GM18870 (cell line): ENCODE measurements at regions not wholly inside any gene's neighbourhood (a gene's known extent, or its start where the extent isn't known, plus 50 kb on each side); places are given as distances from the start of the nearest gene placed in this dataset.
"Not testable (repeated sequence)": the region's sequence is repeated elsewhere in the genome, so short reads cannot be mapped to it uniquely, and the experiment has no call there.

Experiments used
- ATAC-seq: cut with Tn5 transposase; IDR thresholded peaks from one replicate; pipeline ENCODE4 v1.9.1; 2021; ENCODE audit warnings: moderate library complexity; ENCODE audit not compliant: unreplicated experiment

GRCh38 chr12:28973491-28973890 lies 175.6 kb upstream of the FAR2 start:
- ATAC-seq = no peak

GRCh38 chr12:28974166-28974565 lies 174.9 kb upstream of the FAR2 start:
- no peak for ATAC-seq

DNA sequence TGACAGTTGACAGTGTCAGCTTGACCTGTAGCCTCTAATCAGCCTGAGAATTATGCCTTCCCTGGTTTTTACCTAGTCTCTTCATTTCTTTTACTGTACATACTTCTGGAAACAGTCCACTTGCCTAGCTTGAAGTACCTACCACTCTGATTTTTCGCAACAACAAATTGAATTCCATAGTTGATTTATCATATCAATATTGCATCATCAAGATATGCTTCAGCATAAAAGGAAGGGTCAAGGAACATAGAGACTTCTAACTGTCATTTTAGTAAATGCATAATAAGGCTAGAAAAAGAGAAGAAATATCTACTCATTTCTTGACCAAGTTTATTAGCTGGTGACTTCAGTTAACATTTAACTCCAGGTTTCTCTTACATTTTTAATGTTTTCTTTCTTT lies 174.2 kb upstream of the FAR2 start:
- no peak for ATAC-seq

DNA sequence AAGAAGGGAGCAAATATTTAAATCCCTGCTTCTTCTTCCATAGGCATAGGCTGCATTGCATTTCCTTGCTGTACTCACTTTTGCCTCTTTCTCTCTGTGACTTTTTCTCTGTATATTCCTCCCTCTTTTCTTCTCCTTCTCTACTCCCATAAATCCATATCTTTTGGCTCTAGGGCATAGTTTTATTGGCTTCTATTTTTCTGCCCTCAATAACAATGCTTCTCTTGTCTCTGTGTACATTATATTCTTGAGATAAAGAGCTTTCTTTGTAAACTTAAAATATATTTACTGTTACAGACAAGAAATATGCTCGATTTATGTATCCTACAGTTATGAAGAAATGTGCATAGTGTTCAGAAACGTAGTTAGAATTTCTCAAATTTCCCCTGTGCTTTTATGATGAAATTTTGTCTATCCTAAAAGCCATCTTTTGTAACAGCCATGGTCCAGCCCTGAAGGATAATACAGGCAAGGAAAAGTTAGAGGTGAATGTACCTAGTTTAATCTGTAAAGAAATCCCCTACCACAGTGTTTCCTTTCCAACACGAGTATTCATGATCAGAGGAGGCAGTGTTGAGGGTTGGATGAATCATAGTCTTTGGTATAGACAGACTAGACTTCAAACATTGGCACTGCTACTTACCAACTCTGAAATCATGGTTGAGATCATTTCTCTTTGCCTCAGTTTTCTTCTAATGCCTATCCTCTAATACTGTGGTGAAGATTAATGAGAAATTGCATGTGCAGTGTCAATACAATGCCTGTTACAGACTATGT lies 173.3 kb upstream of the FAR2 start:
- ATAC-seq = no peak

DNA sequence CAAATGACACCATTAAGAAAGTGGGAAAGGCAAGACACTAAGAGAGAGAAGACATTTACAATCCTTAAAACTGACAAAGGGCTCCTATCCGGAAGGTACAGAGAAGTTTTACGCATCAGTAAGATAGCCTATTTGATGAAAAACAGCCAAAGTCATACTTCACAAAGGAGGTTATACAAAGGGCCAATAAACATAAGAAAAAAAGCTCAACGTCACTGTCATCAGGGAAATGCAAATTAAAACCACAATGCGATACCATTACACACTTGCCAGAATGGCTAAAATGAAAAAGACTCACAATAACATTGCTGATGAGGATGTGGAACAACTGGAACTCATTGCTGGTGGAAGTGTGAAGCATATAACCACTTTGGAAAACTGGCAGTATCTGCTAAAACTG lies 168.6 kb upstream of the FAR2 start:
- no peak for ATAC-seq

- no peak for ATAC-seq
Measured at GRCh38 chr12:28987538-28988324, 161.3 kb upstream of the FAR2 start.

DNA sequence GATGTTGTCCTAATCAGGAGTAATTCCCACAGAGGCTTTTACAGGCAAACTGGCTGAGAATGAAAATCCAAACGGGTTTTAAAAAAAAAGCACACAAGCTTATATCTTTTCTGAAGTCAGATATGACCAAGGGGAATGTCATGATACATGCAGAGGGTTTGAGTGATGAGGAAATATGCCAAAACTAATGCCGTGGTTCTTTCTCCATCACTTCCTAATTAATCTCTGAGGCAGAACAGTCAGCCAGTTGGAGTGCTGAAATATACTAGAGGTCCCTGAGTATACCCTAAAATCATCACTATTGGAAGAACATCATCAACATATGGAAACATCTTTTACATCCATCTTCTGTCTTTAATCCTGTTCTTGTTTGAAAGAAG lies 160.8 kb upstream of the FAR2 start:
- ATAC-seq = no peak

GRCh38 chr12:28991626-28992025 lies 157.5 kb upstream of the FAR2 start:
- no peak for ATAC-seq

GRCh38 chr12:28993720-28994119 lies 155.4 kb upstream of the FAR2 start:
- ATAC-seq = no peak

DNA sequence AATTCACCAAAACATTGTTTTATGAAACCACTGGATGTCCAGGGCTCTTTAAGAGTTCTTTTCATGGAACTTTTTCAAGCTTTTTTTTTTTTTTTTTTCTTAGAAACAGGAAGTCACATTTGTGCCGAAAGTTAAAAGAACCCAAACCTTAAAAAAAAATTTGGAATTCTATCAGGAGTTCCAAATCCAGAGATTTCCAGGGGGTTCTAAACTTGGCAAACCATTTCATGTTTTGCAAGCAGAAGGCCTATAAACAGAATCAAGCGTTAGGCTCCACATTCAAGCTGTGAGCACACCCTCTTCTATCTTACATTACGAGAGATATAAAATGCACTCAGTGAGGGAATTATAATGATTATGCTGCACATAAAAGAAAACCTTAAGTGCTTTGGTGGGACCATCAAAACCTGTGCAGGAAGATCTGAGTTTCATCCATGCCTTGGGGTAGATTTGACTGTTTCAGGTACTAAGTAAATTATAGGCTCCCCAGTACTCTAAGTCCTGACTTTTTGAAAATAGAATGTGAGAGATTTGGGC lies 154.8 kb upstream of the FAR2 start:
- ATAC-seq = no peak

DNA sequence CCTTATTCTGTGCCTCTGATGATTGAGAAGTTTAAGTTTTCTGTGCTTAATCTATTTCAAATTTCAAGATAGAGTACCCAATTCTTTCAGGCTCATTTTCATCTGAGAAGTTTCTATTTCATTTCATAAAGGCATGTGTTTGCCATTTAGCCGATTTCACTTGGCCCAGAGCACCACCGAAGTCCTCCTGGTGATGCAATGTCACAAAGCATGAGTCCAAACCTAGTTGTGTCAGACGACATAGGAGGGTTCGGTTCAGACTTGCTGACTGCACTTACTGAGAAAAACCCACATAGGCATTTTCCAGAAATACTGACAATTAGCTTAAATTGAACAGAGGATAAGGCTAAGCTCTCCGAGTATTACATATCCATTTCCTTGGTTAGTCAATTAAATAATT lies 152.4 kb upstream of the FAR2 start:
- ATAC-seq = no peak

- ATAC-seq = no peak
Measured at GRCh38 chr12:28998662-28999120, 150.4 kb upstream of the FAR2 start.

GRCh38 chr12:29004066-29004935 lies 144.8 kb upstream of the FAR2 start:
- ATAC-seq = no peak

- no peak for ATAC-seq
Measured at GRCh38 chr12:29004936-29005304, 144.2 kb upstream of the FAR2 start.

DNA sequence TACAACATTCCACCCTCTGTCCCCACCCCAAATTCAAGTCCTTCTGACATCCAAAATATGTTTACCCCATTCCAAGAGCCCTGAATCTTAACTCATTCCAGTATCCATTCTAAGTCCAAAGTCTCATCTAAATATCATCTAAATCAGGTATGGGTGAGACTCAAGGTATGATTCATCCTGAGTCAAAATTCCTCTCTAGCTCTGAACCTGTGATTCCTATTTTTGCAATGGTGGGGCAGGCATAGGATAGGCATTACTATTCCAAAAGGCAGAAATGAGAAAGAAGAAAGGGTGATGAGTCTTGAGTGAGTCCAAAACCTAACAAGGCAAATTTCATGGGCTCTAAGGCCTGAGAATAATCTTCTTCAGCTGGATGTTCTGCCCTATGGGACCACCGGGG lies 140.3 kb upstream of the FAR2 start:
- ATAC-seq = no peak

GRCh38 chr12:29012673-29013072 lies 136.4 kb upstream of the FAR2 start:
- ATAC-seq = peak; percentile 84

DNA sequence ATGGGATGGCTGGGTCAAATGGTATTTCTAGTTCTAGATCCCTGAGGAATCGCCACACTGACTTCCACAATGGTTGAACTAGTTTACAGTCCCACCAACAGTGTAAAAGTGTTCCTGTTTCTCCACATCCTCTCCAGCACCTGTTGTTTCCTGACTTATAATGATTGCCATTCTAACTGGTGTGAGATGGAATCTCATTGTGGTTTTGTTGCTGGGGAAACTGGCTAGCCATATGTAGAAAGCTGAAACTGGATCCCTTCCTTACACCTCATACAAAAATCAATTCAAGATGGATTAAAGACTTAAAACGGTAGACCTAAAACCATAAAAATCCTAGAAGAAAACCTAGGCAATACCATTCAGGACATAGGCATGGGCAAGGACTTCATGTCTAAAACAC lies 131.5 kb upstream of the FAR2 start:
- ATAC-seq = not testable (repeated sequence)

DNA sequence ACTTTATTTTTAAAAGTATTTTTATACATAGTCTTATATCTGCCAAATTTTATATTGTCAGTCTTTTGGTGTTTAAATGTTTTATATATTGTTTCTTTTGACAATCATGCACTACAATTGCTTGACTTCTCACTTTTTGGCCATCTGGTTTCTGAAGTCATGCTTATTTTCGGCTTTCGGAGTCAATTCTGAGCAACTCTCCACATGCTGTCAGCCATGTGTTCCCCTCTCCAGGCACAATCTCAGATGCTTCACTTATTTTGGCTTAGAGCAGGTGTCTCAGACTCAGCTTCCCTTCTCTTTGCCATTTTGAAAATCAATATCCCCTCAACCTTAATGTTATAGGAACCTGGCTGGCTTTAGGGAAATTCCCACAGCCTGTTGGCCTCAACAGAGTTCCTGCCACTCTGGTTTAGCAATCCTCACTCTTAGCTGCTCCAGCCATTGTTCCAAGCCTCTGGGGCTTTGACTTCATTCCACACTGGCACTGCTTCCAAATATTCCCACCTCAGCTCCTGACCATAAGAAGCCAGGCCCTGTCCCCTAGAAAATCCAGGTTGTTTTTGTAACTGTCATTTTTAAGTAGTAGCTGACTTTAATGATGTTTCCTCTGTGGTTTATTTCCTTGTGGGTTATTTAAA lies 125.5 kb upstream of the FAR2 start:
- ATAC-seq = no peak

DNA sequence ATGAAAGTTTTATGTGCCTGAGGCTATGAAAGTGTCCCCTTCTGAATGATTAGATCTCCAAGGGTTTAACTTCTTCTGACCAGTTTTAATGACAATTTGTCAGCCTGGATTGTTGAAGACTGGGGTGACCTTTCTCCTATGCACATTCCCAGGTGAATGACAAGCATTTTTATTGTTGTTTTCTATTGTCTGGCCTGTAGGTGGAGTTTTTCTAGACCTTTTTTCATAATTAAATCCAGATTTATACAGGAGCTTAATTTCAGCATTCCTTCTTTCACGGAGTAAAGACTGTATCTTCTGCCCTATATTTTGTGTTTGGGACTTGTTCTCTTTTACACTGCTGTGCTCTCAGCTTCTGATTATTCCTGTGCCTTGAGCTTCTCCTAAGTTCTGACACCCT lies 125.0 kb upstream of the FAR2 start:
- ATAC-seq = no peak

- ATAC-seq = no peak
Measured at GRCh38 chr12:29025937-29026336, 123.1 kb upstream of the FAR2 start.

- ATAC-seq = no peak
Measured at GRCh38 chr12:29026419-29026818, 122.7 kb upstream of the FAR2 start.
